ENCODE measurements at regions not wholly inside any gene's neighbourhood (a gene's known extent, or its start where the extent isn't known, plus 50 kb on each side); places are given as distances from the start of the nearest gene placed in this dataset.

- no peak for DNase-seq (ENCODE audit: low spot score)
Measured at GRCh38 chr7:133190650-133191049, 62.2 kb upstream of the EXOC4 start.

- no peak for DNase-seq (ENCODE audit: low spot score)
Measured at GRCh38 chr7:133191787-133192186, 61.1 kb upstream of the EXOC4 start.

GRCh38 chr7:133195868-133196267 lies 57.0 kb upstream of the EXOC4 start:
- no peak for DNase-seq (ENCODE audit: low spot score)

- DNase-seq (ENCODE audit: low spot score), result no peak
Measured at GRCh38 chr7:133196856-133197612, 55.8 kb upstream of the EXOC4 start.

- no peak for DNase-seq (ENCODE audit: low spot score)
Measured at GRCh38 chr7:133197972-133198544, 54.8 kb upstream of the EXOC4 start.

- no peak for DNase-seq (ENCODE audit: low spot score)
Measured at GRCh38 chr7:133199831-133200230, 53.0 kb upstream of the EXOC4 start.

GRCh38 chr7:133201470-133201869 lies 51.4 kb upstream of the EXOC4 start:
- no peak for DNase-seq (ENCODE audit: low spot score)

- DNase-seq (ENCODE audit: low spot score), result no peak
Measured at GRCh38 chr7:133202942-133203341, 49.9 kb upstream of the EXOC4 start.
